ENCODE measurements at regions not wholly inside any gene's neighbourhood (a gene's known extent, or its start where the extent isn't known, plus 50 kb on each side); places are given as distances from the start of the nearest gene placed in this dataset.

- ATAC-seq (ENCODE audit: low read depth), result no peak
- no peaks in the 10 kb centered on the region for H3K27me3 ChIP-seq (ENCODE audit: insufficient read depth, poor library complexity, severe bottlenecking)
- no peak for DNase-seq (ENCODE audit: low spot score)
- H3K4me3 ChIP-seq (ENCODE audit: severe bottlenecking), result no peak overlapping the region
- H3K9me3 ChIP-seq (ENCODE audit: severe bottlenecking), result no peaks in the 10 kb centered on the region
- TF ChIP-seq CTCF (IDR thresholded peaks at IDR 0.05; ENCODE audit: poor library complexity, severe bottlenecking), result no peak
- no peaks in the 10 kb centered on the region for H3K36me3 ChIP-seq (ENCODE audit: low read depth)
- no peaks in the 10 kb centered on the region for H3K4me1 ChIP-seq (ENCODE audit: insufficient read depth, poor library complexity, severe bottlenecking)
- H3K27ac ChIP-seq (ENCODE audit: poor library complexity, severe bottlenecking), result no peak overlapping the region
Measured at GRCh38 chr6:146923205-146923833, 280.9 kb upstream of the STXBP5 start.

DNA sequence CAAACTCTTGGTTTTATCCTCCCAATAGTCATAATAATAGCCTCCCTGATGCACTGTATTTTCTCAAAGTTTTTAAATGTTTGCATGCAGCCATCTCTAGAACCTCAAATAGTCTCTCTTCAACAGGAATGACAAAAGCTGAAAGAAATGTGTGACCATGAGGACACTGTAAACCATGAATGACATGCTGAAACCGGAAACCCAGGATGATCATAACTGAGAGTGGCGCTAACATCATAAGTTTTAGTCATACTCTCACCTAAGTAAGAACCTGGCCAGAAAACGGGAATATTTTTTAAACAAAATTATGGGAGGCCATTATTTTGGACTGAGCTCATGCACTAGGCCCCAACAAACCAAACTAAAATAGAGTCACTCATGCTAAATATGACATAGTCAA, 278.4 kb upstream of the STXBP5 start:
- ATAC-seq (ENCODE audit: low read depth), result no peak
- Histone ChIP-seq H3K9me3 (ENCODE audit: severe bottlenecking) (no peaks in the 10 kb centered on the region), H3K4me3 (ENCODE audit: severe bottlenecking) (no peak overlapping the region), H3K4me1 (ENCODE audit: insufficient read depth, poor library complexity, severe bottlenecking) (no peaks in the 10 kb centered on the region), H3K27ac (ENCODE audit: poor library complexity, severe bottlenecking) (no peak overlapping the region), H3K36me3 (ENCODE audit: low read depth) (no peaks in the 10 kb centered on the region), H3K27me3 (ENCODE audit: insufficient read depth, poor library complexity, severe bottlenecking) (no peaks in the 10 kb centered on the region)
- TF ChIP-seq CTCF (IDR thresholded peaks at IDR 0.05; ENCODE audit: poor library complexity, severe bottlenecking), result no peak
- DNase-seq (ENCODE audit: low spot score), result no peak

DNA sequence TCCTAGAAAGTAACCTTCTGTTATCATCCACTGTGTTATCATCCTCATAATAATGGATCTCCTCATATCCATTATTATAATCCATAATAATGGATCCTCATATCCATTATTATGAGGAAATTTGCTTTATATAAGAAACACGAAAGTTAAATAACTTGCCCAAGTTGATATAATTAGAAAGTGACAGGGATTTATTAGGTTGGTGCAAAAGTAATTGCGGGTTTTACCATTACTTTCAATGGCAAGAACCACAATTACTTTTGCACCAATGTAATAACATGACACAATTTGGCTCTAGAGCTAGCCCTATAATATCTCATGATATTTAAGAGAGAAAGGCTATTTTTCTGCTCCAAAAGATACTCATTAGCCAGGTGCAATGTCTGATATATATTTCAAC, 275.7 kb upstream of the STXBP5 start:
- no peaks in the 10 kb centered on the region for H3K9me3 ChIP-seq (ENCODE audit: severe bottlenecking)

GRCh38 chr6:146931214-146931613, 273.0 kb upstream of the STXBP5 start:
- ATAC-seq (ENCODE audit: low read depth) (no peak), DNase-seq (ENCODE audit: low spot score) (no peak)
- no peaks in the 10 kb centered on the region for H3K27me3 ChIP-seq (ENCODE audit: insufficient read depth, poor library complexity, severe bottlenecking)
- no peak overlapping the region for H3K4me3 ChIP-seq (ENCODE audit: severe bottlenecking)
- H3K4me1 ChIP-seq (ENCODE audit: insufficient read depth, poor library complexity, severe bottlenecking), result no peaks in the 10 kb centered on the region
- no peaks in the 10 kb centered on the region for H3K36me3 ChIP-seq (ENCODE audit: low read depth)
- no peaks in the 10 kb centered on the region for H3K9me3 ChIP-seq (ENCODE audit: severe bottlenecking)
- TF ChIP-seq CTCF (IDR thresholded peaks at IDR 0.05; ENCODE audit: poor library complexity, severe bottlenecking), result peak; percentile 18
- H3K27ac ChIP-seq (ENCODE audit: poor library complexity, severe bottlenecking), result no peak overlapping the region

More for the DNA sequence above, 275.7 kb upstream of the STXBP5 start:
- H3K4me3 ChIP-seq (ENCODE audit: severe bottlenecking), result no peak overlapping the region
- DNase-seq (ENCODE audit: low spot score), result no peak
- H3K27ac ChIP-seq (ENCODE audit: poor library complexity, severe bottlenecking), result no peak overlapping the region
- H3K27me3 ChIP-seq (ENCODE audit: insufficient read depth, poor library complexity, severe bottlenecking), result no peaks in the 10 kb centered on the region
- no peak for ATAC-seq (ENCODE audit: low read depth)
- TF ChIP-seq CTCF (IDR thresholded peaks at IDR 0.05; ENCODE audit: poor library complexity, severe bottlenecking), result no peak
- H3K4me1 ChIP-seq (ENCODE audit: insufficient read depth, poor library complexity, severe bottlenecking), result no peaks in the 10 kb centered on the region
- H3K36me3 ChIP-seq (ENCODE audit: low read depth), result no peaks in the 10 kb centered on the region

- no peak for TF ChIP-seq CTCF (IDR thresholded peaks at IDR 0.05; ENCODE audit: poor library complexity, severe bottlenecking)
- Histone ChIP-seq H3K36me3 (ENCODE audit: low read depth) (no peaks in the 10 kb centered on the region), H3K4me1 (ENCODE audit: insufficient read depth, poor library complexity, severe bottlenecking) (no peaks in the 10 kb centered on the region), H3K27ac (ENCODE audit: poor library complexity, severe bottlenecking) (no peak overlapping the region), H3K9me3 (ENCODE audit: severe bottlenecking) (peaks cover 2% of the 10 kb centered on the region), H3K27me3 (ENCODE audit: insufficient read depth, poor library complexity, severe bottlenecking) (no peaks in the 10 kb centered on the region), H3K4me3 (ENCODE audit: severe bottlenecking) (no peak overlapping the region)
- ATAC-seq (ENCODE audit: low read depth) (no peak), DNase-seq (ENCODE audit: low spot score) (no peak)
Measured at GRCh38 chr6:146937316-146937715, 266.9 kb upstream of the STXBP5 start.

Data from RWPE2 (cell line).